WTC11 (cell line): ENCODE measurements at regions not wholly inside any gene's neighbourhood (a gene's known extent, or its start where the extent isn't known, plus 50 kb on each side); places are given as distances from the start of the nearest gene placed in this dataset.

Experiments
- ATAC-seq: fragments of 200-7000 bp; cut with Tn5 transposase; 2 replicates; pipeline ENCODE4 v1.10.0; 2021; ENCODE audit warnings: mild to moderate bottlenecking, moderate library complexity
- CTCF ChIA-PET: fragments of 300-600 bp; sonication (Branson Sonifier 250); formaldehyde crosslinking; loops from one replicate; lab custom pipeline; 2021; ENCODE audit warnings: antibody characterized with exemption; lab: Charles Lee
- POLR2A ChIA-PET: fragments of 350-600 bp; sonication (Branson Sonifier 250); formaldehyde crosslinking; loops from one replicate; lab custom pipeline; 2021; ENCODE audit warnings: antibody characterized with exemption; lab: Charles Lee
- DNase-seq: peaks from one replicate; pipeline ENCODE4 v3.0.0; 2021; ENCODE audit warnings: low spot score
- H3K27ac Mint-ChIP-seq: 2 replicates; pipeline ENCODE4 v1.8.0; 2021; ENCODE audit warnings: mixed read lengths
- H3K27me3 Mint-ChIP-seq: 2 replicates; pipeline ENCODE4 v1.8.0; 2021; ENCODE audit warnings: low read depth, mild to moderate bottlenecking, moderate library complexity, mixed read lengths
- H3K36me3 Mint-ChIP-seq: 2 replicates; pipeline ENCODE4 v1.8.0; 2021; ENCODE audit warnings: mixed read lengths
- H3K4me1 Mint-ChIP-seq: 2 replicates; pipeline ENCODE4 v1.8.0; 2022; ENCODE audit warnings: mixed read lengths
- H3K4me3 Mint-ChIP-seq: 2 replicates; pipeline ENCODE4 v1.8.0; 2021; ENCODE audit warnings: mild to moderate bottlenecking, moderate library complexity, mixed read lengths
- H3K9me3 Mint-ChIP-seq: 2 replicates; pipeline ENCODE4 v1.8.0; 2021; ENCODE audit warnings: mixed read lengths
- ATF6 ChIP-seq: sonication (generic); formaldehyde crosslinking; IDR thresholded peaks from 2 replicates; pipeline ENCODE4 v1.8.1; 2023; ENCODE audit warnings: mild to moderate bottlenecking, missing genetic modification reagents
- ERG ChIP-seq: fragments of 250-450 bp; sonication (Bioruptor Pico); IDR thresholded peaks from 2 replicates; pipeline ENCODE4 v1.8.0; 2021; ENCODE audit warnings: mild to moderate bottlenecking
- FOXP4 ChIP-seq: sonication (generic); formaldehyde crosslinking; IDR thresholded peaks from 2 replicates; pipeline ENCODE4 v1.8.0; 2022; ENCODE audit warnings: mild to moderate bottlenecking, missing genetic modification reagents
- HMGA2 ChIP-seq: fragments of 250-450 bp; sonication (Bioruptor Pico); IDR thresholded peaks from 2 replicates; pipeline ENCODE4 v1.4.0; 2021; ENCODE audit warnings: mild to moderate bottlenecking, moderate library complexity
- JUN ChIP-seq: sonication (generic); formaldehyde crosslinking; IDR thresholded peaks from 2 replicates; pipeline ENCODE4 v1.8.0; 2023; ENCODE audit warnings: mild to moderate bottlenecking, missing genetic modification reagents
- NR3C1 ChIP-seq: sonication (generic); formaldehyde crosslinking; conservative IDR thresholded peaks from 2 replicates; pipeline ENCODE4 v1.8.1; 2023; ENCODE audit warnings: low read depth, mild to moderate bottlenecking, missing genetic modification reagents
- RELA ChIP-seq: sonication (generic); formaldehyde crosslinking; IDR thresholded peaks from 2 replicates; pipeline ENCODE4 v1.8.1; 2022; ENCODE audit warnings: missing genetic modification reagents, mild to moderate bottlenecking, borderline replicate concordance
- SMAD3 ChIP-seq: sonication (generic); formaldehyde crosslinking; IDR thresholded peaks from 2 replicates; pipeline ENCODE4 v1.8.0; 2022; ENCODE audit warnings: missing genetic modification reagents, mild to moderate bottlenecking, borderline replicate concordance
- SMAD4 ChIP-seq: sonication (generic); formaldehyde crosslinking; IDR thresholded peaks from 2 replicates; pipeline ENCODE4 v1.8.0; 2022; ENCODE audit warnings: mild to moderate bottlenecking, missing genetic modification reagents
- TEAD1 ChIP-seq: sonication (generic); formaldehyde crosslinking; IDR thresholded peaks from 2 replicates; pipeline ENCODE4 v1.8.0; 2022; ENCODE audit warnings: mild to moderate bottlenecking, missing genetic modification reagents
- TP53 ChIP-seq: sonication (generic); formaldehyde crosslinking; IDR thresholded peaks from 2 replicates; pipeline ENCODE4 v1.8.1; 2023; ENCODE audit warnings: mild to moderate bottlenecking, missing genetic modification reagents
- ZMAT4 ChIP-seq: fragments of 250-450 bp; sonication (Bioruptor Pico); IDR thresholded peaks from 2 replicates; pipeline ENCODE4 v1.9.0; 2021; ENCODE audit warnings: mild to moderate bottlenecking
- ZNF121 ChIP-seq: sonication (generic); formaldehyde crosslinking; IDR thresholded peaks from 2 replicates; pipeline ENCODE4 v1.8.0; 2023; ENCODE audit warnings: missing genetic modification reagents
- TF ChIP-seq, protein P1 (sequence below): sonication (generic); formaldehyde crosslinking; IDR thresholded peaks from 2 replicates; pipeline ENCODE4 v1.8.1; 2022; ENCODE audit warnings: low read depth, missing genetic modification reagents, borderline replicate concordance
- TF ChIP-seq, protein P2 (sequence below): fragments of 250-450 bp; sonication (Bioruptor Pico); IDR thresholded peaks from 2 replicates; pipeline ENCODE4 v1.9.0; 2021; ENCODE audit warnings: moderate library complexity, mild to moderate bottlenecking, inconsistent platforms, borderline replicate concordance

DNA sequence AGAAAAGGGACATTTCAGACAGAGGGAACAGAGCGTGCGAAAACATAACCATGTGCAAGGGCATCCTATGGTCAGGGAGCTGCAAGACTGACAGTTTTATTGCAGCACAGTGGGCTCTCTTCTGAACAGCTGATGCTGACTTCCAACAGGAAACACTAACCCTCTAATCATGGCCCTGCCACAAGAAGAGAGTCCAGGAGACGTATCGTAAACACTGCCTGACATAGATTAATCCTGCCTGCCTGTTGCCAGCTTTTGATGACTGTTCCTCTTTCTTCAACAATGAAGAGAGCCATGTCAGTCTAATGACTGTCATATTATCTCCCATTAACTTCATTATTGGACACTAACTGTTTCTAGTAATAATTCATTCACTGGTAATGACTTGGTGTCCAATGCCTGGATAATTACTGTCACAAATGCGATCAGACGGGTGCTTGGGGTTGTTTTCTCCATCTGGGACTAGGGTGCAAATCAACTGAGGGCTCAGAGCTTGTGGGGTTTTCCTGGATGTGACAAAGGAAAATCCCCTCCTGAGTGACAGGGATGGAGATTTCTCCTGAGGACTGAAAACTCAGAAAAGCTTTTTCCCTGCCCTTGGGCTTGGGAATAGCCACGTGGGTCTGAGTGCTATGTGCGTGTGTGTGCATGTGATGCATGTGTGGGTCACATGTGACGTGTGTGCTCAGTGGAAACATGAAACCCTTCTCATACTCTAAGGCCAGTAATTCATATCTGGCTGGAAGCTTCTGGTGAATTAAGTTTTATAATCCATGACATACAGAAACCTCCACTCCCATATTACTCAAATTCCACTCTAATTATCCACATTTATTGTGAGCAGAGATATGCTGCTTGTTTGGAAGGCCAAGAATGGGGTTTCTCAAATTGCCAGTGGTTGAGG is 144.0 kb upstream of the PLXNA2 start:
- H3K4me1 Mint-ChIP-seq, result no peaks in the 10 kb centered on the region
- DNase-seq (no peak), ATAC-seq (no peak)
- H3K27ac Mint-ChIP-seq, result no peak overlapping the region
- CTCF ChIA-PET, result no interaction called here
- H3K27me3 Mint-ChIP-seq, result no peaks in the 10 kb centered on the region
- peaks cover 5% of the 10 kb centered on the region; the same call in 1 of the 2 replicates for H3K9me3 Mint-ChIP-seq
- POLR2A ChIA-PET, result no interaction called here
- H3K4me3 Mint-ChIP-seq, result no peak overlapping the region
- TF ChIP-seq, protein P1, sequence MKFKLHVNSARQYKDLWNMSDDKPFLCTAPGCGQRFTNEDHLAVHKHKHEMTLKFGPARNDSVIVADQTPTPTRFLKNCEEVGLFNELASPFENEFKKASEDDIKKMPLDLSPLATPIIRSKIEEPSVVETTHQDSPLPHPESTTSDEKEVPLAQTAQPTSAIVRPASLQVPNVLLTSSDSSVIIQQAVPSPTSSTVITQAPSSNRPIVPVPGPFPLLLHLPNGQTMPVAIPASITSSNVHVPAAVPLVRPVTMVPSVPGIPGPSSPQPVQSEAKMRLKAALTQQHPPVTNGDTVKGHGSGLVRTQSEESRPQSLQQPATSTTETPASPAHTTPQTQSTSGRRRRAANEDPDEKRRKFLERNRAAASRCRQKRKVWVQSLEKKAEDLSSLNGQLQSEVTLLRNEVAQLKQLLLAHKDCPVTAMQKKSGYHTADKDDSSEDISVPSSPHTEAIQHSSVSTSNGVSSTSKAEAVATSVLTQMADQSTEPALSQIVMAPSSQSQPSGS (CRISPR knock-in tag), result no peak
- TF ChIP-seq ZMAT4 (CRISPR knock-in tag) (no peak), JUN (no peak), HMGA2 (no peak), SMAD3 (CRISPR knock-in tag) (no peak), RELA (CRISPR knock-in tag) (no peak), ERG (CRISPR knock-in tag) (no peak), SMAD4 (CRISPR knock-in tag) (no peak)
- TF ChIP-seq, protein P2, sequence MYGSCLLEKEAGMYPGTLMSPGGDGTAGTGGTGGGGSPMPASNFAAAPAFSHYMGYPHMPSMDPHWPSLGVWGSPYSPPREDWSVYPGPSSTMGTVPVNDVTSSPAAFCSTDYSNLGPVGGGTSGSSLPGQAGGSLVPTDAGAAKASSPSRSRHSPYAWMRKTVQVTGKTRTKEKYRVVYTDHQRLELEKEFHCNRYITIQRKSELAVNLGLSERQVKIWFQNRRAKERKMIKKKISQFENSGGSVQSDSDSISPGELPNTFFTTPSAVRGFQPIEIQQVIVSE (CRISPR knock-in tag), result no peak
- H3K36me3 Mint-ChIP-seq, result no peaks in the 10 kb centered on the region

DNA sequence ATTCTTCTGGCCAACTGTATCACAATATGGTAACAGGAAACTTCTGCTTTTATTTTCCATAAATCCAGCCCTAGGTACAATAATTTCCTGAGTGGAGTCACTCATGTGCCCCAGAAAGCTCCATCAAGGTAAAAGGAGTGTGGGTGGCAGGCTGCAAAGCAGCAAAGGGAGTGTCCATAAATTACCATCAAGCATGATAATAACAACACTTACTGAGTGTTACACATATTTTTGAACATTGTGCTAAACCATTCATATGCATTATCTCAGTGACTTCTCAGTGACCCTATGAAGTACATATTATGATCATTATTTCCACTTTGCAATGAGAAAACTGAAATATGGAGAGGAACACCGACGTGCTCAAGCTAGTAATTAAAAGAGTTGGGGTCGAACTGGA is 149.2 kb upstream of the PLXNA2 start:
- no peak for TF ChIP-seq ATF6 (CRISPR knock-in tag)
- TF ChIP-seq FOXP4 (CRISPR knock-in tag), result no peak
- TF ChIP-seq NR3C1 (CRISPR knock-in tag), result no peak
- no peak for TF ChIP-seq ZNF121
- no peak for TF ChIP-seq TEAD1 (CRISPR knock-in tag)
- TF ChIP-seq TP53 (CRISPR knock-in tag), result no peak
- DNase-seq (no peak), ATAC-seq (no peak)
- no peaks in the 10 kb centered on the region for H3K36me3 Mint-ChIP-seq
- CTCF ChIA-PET, result no interaction called here
- POLR2A ChIA-PET, result no interaction called here
- no peaks in the 10 kb centered on the region for H3K4me1 Mint-ChIP-seq
- H3K4me3 Mint-ChIP-seq, result no peak overlapping the region
- peaks cover 10% of the 10 kb centered on the region; the same call in 1 of the 2 replicates for H3K9me3 Mint-ChIP-seq
- H3K27ac Mint-ChIP-seq, result no peak overlapping the region
- no peaks in the 10 kb centered on the region for H3K27me3 Mint-ChIP-seq
